Gastrocnemius medialis (tissue), 4 donors: ENCODE measurements at regions not wholly inside any gene's neighbourhood (a gene's known extent, or its start where the extent isn't known, plus 50 kb on each side); places are given as distances from the start of the nearest gene placed in this dataset.
A peak's percentile ranks its signal among the peaks of the same experiment; 100 is the strongest.

Experiments
- ATAC-seq, 2 donors: fragments of 150-250 bp; one replicate each; pipeline ENCODE4 v1.9.1; 2016
- DNase-seq, 2 donors: peaks; one replicate each; pipeline ENCODE4 v3.0.0-alpha.2; 2019
- H3K27ac ChIP-seq, 4 donors: fragments of 200-600 bp; sonication (generic); 1 replicate in 1 of 4; 2 replicates in 3 of 4; pipeline ENCODE4 v1.5.1; 2016 to 2018; ENCODE audit warnings: mild to moderate bottlenecking in 2 of 4, moderate library complexity in 1 of 4
- H3K27me3 ChIP-seq, 3 donors: fragments of 200-600 bp; sonication (generic) in 2 of 3; 1 replicate in 1 of 3; 2 replicates in 2 of 3; pipeline versions ENCODE4 v1.5.1 to v1.6.0; 2016 to 2019; ENCODE audit warnings: mild to moderate bottlenecking in 1 of 3, moderate library complexity in 1 of 3
- H3K36me3 ChIP-seq, 2 donors: fragments of 200-600 bp; sonication (generic) in 1 of 2; one replicate each; pipeline ENCODE4 v1.5.1; 2017 to 2018
- H3K4me1 ChIP-seq, 2 donors: fragments of 200-600 bp; sonication (generic) in 1 of 2; one replicate each; pipeline ENCODE4 v1.5.1; 2016 to 2017; ENCODE audit warnings: mild to moderate bottlenecking in 2 of 2
- H3K4me3 ChIP-seq, 4 donors: fragments of 200-600 bp; sonication (generic) in 3 of 4; 1 replicate in 1 of 4; 2 replicates in 3 of 4; pipeline ENCODE4 v1.5.1; 2016 to 2019; ENCODE audit warnings: mild to moderate bottlenecking in 2 of 4
- H3K9me3 ChIP-seq, 3 donors: fragments of 200-600 bp; sonication (generic) in 2 of 3; 1 replicate in 1 of 3; 2 replicates in 2 of 3; pipeline ENCODE4 v1.5.1; 2016 to 2019
- POLR2A ChIP-seq, 2 donors: fragments of 450-650 bp; IDR thresholded peaks; one replicate each; pipeline ENCODE4 v1.6.1; 2017; ENCODE audit warnings: antibody characterized with exemption in 2 of 2, mild to moderate bottlenecking in 2 of 2, moderate library complexity in 2 of 2
- in situ Hi-C, 4 donors: fragments of 200-750 bp; cut with MboI; loops; one replicate each; pipeline versions ENCODE4 v1.15.0 to v1.8.0; 2017; ENCODE audit warnings: low sequenced_read_pairs in 4 of 4
- intact Hi-C: fragments of 100-400 bp; cut with DNase I; formaldehyde crosslinking; loops from one replicate; pipeline ENCODE4 v1.15.1; 2023; ENCODE audit warnings: low total_unique reads
- TF ChIP-seq, protein P1 (sequence below), 5 experiments: fragments of 450-650 bp in 3 of 5; fragments of 200-600 bp in 2 of 5; sonication (generic) in 2 of 5; IDR thresholded peaks in 4 of 5; conservative IDR thresholded peaks in 1 of 5; 1 replicate in 4 of 5; 2 replicates in 1 of 5; pipeline ENCODE4 v1.5.1; 2016 to 2019; ENCODE audit warnings: antibody characterized with exemption in 5 of 5, mild to moderate bottlenecking in 3 of 5, moderate library complexity in 3 of 5

DNA sequence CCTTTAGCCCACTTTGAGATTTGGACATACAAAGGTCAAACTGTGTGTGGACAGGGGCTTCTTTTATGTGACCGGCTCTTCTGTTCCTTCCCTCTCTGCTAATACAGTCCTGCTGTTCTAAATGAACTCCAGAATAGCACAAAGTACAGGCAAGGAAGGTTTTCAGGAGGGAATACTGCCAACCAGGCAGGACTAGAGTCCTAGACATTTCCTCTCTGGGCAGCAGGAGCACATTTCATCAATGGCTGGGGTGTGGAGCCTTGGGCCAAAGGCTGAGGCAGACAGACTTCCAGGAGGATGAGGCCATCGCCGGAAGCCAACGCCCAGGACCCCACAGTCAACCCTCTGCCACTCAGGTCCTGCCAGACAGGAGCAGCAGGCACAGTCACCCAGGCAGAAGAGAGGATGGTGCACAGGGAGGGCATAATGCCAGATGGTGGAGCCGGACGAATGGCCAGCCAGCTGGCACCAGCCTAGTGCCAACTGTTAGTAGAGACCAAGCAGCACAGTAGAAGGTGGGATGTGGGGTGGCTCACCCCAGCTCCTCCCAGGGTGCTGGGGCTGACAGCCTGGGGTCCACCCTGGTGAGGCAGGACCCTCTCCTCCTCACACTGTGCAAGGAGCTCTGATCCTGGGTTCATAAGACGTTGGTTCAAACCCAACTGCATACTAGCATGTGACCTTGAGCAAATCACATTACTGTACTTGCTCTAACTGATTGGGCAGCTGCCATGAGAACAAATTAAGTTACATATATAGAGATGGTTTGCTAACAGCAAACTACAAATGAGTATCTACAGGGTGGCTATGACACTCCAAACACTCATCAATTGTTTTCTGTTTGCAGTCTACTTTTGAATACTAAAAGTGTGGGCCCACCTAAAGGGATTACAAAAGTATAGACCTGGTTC is 410.7 kb downstream of the SIPA1L2 start:
- intact Hi-C loops, result no loop called here
- no peak for ATAC-seq
- Histone ChIP-seq H3K27me3 (no peaks in the 10 kb centered on the region), H3K36me3 (no peaks in the 10 kb centered on the region), H3K27ac (no peak overlapping the region), H3K4me3 (no peak overlapping the region), H3K9me3 (no peaks in the 10 kb centered on the region), H3K4me1 (no peaks in the 10 kb centered on the region)
- TF ChIP-seq, protein P1, sequence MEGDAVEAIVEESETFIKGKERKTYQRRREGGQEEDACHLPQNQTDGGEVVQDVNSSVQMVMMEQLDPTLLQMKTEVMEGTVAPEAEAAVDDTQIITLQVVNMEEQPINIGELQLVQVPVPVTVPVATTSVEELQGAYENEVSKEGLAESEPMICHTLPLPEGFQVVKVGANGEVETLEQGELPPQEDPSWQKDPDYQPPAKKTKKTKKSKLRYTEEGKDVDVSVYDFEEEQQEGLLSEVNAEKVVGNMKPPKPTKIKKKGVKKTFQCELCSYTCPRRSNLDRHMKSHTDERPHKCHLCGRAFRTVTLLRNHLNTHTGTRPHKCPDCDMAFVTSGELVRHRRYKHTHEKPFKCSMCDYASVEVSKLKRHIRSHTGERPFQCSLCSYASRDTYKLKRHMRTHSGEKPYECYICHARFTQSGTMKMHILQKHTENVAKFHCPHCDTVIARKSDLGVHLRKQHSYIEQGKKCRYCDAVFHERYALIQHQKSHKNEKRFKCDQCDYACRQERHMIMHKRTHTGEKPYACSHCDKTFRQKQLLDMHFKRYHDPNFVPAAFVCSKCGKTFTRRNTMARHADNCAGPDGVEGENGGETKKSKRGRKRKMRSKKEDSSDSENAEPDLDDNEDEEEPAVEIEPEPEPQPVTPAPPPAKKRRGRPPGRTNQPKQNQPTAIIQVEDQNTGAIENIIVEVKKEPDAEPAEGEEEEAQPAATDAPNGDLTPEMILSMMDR (IDR thresholded peaks at IDR 0.05 in 4 of 5, conservative IDR thresholded peaks at IDR 0.05 in 1 of 5), result no peak
- no peak for TF ChIP-seq POLR2A (IDR thresholded peaks at IDR 0.05)
- in situ Hi-C loops, result no loop called here
- DNase-seq, result peak in 1 of 2 donors; percentile 15

DNA sequence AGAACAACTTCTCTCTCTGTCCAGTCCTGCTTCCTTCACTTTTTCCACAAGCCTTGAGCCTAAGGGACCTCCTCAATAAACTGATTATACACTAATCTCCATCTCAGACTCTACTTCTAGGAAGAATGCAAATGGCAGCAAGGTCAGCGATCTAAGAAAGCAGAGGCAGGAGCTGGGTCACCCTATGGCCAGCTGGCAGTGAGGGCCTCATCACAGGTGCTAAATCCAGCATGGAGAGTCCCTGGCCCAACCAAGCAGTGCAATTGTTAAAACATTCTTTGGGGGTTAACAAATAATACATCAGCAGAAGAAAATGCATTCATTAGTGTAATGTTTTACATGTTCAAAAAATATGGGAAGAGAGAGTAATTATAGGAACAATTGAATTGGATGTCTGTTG is 416.0 kb downstream of the SIPA1L2 start:
- ATAC-seq (no peak), DNase-seq (no peak)
- no peaks in the 10 kb centered on the region for H3K4me1 ChIP-seq
- no peak overlapping the region for H3K4me3 ChIP-seq
- in situ Hi-C loops (no loop called here), intact Hi-C loops (no loop called here)
- no peaks in the 10 kb centered on the region for H3K36me3 ChIP-seq
- no peak overlapping the region for H3K27ac ChIP-seq
- H3K27me3 ChIP-seq, result no peaks in the 10 kb centered on the region
- TF ChIP-seq, protein P1 (IDR thresholded peaks at IDR 0.05 in 4 of 5, conservative IDR thresholded peaks at IDR 0.05 in 1 of 5), result no peak
- no peak for TF ChIP-seq POLR2A (IDR thresholded peaks at IDR 0.05)
- H3K9me3 ChIP-seq, result no peaks in the 10 kb centered on the region

DNA sequence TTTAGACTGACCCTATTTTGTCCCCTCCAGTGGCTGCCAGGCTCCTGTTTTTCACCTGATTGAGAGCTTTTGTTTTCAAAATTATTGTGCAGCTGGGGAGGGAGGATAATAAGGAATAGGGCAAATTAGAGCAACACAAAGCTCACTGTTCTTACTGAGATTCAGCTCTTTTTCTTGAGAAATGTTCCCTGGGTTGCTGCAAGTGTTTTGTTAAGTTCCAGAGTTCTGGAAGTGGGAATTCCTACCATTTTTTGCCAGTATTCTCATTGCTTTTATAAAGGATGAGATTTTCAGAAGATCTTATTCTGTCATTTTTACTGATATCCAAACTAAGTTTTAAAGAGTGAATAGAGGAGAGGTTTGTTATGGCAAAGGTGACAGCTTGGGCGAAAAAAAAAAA is 417.7 kb downstream of the SIPA1L2 start:
- intact Hi-C loops, result no loop called here
- no peaks in the 10 kb centered on the region for H3K36me3 ChIP-seq
- ATAC-seq (no peak), DNase-seq (no peak)
- H3K4me3 ChIP-seq, result no peak overlapping the region
- no peaks in the 10 kb centered on the region for H3K9me3 ChIP-seq
- in situ Hi-C loops, result no loop called here
- H3K27me3 ChIP-seq, result no peaks in the 10 kb centered on the region
- no peak overlapping the region for H3K27ac ChIP-seq
- no peak for TF ChIP-seq POLR2A (IDR thresholded peaks at IDR 0.05)
- TF ChIP-seq, protein P1 (IDR thresholded peaks at IDR 0.05 in 4 of 5, conservative IDR thresholded peaks at IDR 0.05 in 1 of 5), result no peak
- no peaks in the 10 kb centered on the region for H3K4me1 ChIP-seq

DNA sequence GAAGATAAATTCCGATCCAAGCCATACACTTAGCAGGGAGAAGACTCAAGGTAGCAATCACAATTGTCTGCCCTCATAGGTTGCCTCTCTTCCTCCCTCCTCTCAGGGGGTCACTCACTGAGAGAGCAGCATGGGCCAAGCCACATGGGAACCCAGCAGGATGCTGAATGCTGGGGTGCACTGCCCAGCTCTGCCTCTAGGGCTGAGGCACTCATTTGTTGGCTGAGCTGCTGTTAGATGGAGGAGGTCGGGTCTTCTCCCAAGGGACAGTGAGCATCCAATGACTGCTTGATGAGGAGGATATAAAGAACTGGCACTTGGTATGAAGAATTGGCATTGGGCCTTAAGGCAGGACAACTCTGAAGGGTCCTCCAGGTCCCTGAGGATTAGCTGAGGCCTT is 418.8 kb downstream of the SIPA1L2 start:
- H3K9me3 ChIP-seq, result no peaks in the 10 kb centered on the region
- H3K4me1 ChIP-seq, result no peaks in the 10 kb centered on the region
- H3K27ac ChIP-seq, result no peak overlapping the region
- no peak overlapping the region for H3K4me3 ChIP-seq
- in situ Hi-C loops, result no loop called here
- no peak for DNase-seq
- no peak for ATAC-seq
- intact Hi-C loops, result no loop called here
- H3K36me3 ChIP-seq, result no peaks in the 10 kb centered on the region
- no peaks in the 10 kb centered on the region for H3K27me3 ChIP-seq
- TF ChIP-seq, protein P1 (IDR thresholded peaks at IDR 0.05 in 4 of 5, conservative IDR thresholded peaks at IDR 0.05 in 1 of 5), result no peak
- TF ChIP-seq POLR2A (IDR thresholded peaks at IDR 0.05), result no peak
